ENCODE measurements at regions not wholly inside any gene's neighbourhood (a gene's known extent, or its start where the extent isn't known, plus 50 kb on each side); places are given as distances from the start of the nearest gene placed in this dataset.

DNA sequence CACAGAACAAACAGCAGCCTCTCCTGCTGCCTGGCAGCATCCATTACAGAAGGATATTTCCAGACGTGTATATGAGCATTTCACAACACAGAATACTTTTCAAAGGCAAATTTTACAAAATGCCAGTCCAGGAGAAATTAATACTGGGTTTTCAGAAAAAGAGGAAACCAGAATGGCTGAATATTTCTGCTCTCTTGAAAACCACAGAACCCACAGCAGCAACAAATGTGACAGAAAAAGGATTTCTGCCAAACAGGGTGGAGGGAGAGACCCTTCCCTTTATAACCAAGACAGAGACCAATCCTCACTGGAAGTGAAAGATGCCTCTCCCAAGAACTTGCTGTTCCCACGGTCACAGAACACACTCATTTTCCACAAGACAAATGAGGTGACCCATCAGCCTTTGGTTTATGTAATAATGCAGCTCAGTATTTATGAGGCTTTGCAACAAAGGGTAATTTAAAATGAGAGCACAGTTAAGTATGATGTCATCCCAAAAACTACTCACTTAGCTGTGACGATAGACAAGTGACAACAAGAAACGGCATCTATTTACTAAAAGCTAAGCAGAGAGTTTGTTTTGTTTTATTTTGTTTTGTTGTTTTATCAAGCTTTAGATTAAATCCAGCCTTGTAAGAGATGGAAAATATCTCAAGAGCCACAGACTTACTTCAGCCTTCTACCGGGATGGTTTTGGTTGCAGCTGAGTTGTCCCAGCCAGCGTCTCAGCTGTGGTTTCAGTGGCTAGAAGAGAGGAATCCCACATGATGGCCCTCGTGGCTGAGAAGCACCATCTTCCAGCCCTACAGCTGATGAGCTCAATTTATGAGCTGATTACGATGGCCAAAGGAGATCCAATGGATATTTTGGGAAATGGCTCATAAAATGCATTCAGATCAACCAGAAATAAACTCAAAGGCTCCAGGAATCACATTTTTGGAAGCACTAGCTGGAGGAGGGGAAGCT is 249.3 kb upstream of the AGAP1 start:
- Mint-ChIP-seq H3K4me3 (no peak overlapping the region), H3K27me3 (peaks cover 10 to 50% (median 26%) of the 10 kb centered on the region in 5 donors), H3K9me3 (peaks cover 0 to 2% (median 0%) of the 10 kb centered on the region in 11 donors), H3K4me1 (no peaks in the 10 kb centered on the region), H3K27ac (no peak overlapping the region), H3K36me3 (no peaks in the 10 kb centered on the region)
- Histone ChIP-seq H3K9me3 (ENCODE audit: control insufficient read depth in 2 of 3, low read length in 3 of 3) (no peaks in the 10 kb centered on the region), H3K27me3 (ENCODE audit: control insufficient read depth in 2 of 2, insufficient read depth in 2 of 2, low read length in 2 of 2) (peaks cover 0 to 3% of the 10 kb centered on the region in 2 donors), H3K4me1 (ENCODE audit: control insufficient read depth in 2 of 2, insufficient read depth in 2 of 2, low read length in 2 of 2) (no peaks in the 10 kb centered on the region), H3K36me3 (ENCODE audit: control insufficient read depth in 2 of 3, insufficient read depth in 3 of 3, low read length in 3 of 3) (no peaks in the 10 kb centered on the region), H3K4me3 (ENCODE audit: low read length) (no peak overlapping the region), H3K27ac (ENCODE audit: low read depth, low read length) (no peak overlapping the region)
- intact Hi-C loops (cut with micrococcal nuclease), result no loop called here
- POLR2A ChIA-PET, result no interaction called here
- CTCF ChIA-PET, result no interaction called here
- ATAC-seq (no peak), DNase-seq (no peak)

DNA sequence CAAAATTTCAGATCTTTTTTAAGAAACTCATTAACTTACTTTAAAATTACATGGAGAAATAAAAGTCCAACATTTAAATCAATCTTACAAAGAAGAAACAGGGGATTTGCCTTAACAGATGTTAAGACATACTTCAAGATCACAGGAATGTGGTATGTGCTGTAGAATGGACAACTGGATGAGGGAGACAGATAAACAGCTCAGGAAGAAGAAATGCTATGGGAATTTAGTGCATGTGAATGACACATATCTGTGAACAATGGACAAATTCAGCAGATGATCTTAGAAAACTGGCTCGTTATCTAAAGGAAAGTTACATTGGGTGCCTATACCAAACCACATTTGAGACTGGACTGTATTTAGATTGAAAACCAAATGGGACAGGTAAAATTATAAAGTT is 246.8 kb upstream of the AGAP1 start:
- no peaks in the 10 kb centered on the region for H3K36me3 ChIP-seq (ENCODE audit: control insufficient read depth in 2 of 3, insufficient read depth in 3 of 3, low read length in 3 of 3)
- Mint-ChIP-seq H3K36me3 (no peaks in the 10 kb centered on the region), H3K4me1 (no peaks in the 10 kb centered on the region), H3K4me3 (no peak overlapping the region), H3K9me3 (peaks cover 0 to 3% (median 0%) of the 10 kb centered on the region in 11 donors), H3K27ac (no peak overlapping the region), H3K27me3 (peaks cover 7 to 49% (median 24%) of the 10 kb centered on the region in 5 donors)
- DNase-seq (no peak), ATAC-seq (no peak)
- POLR2A ChIA-PET, result no interaction called here
- no peaks in the 10 kb centered on the region for H3K4me1 ChIP-seq (ENCODE audit: control insufficient read depth in 2 of 2, insufficient read depth in 2 of 2, low read length in 2 of 2)
- no peak overlapping the region for H3K4me3 ChIP-seq (ENCODE audit: low read length)
- intact Hi-C loops (cut with micrococcal nuclease), result no loop called here
- CTCF ChIA-PET, result no interaction called here
- no peaks in the 10 kb centered on the region for H3K9me3 ChIP-seq (ENCODE audit: control insufficient read depth in 2 of 3, low read length in 3 of 3)
- H3K27ac ChIP-seq (ENCODE audit: low read depth, low read length), result no peak overlapping the region
- peaks cover 3 to 4% of the 10 kb centered on the region in 2 donors for H3K27me3 ChIP-seq (ENCODE audit: control insufficient read depth in 2 of 2, insufficient read depth in 2 of 2, low read length in 2 of 2)

DNA sequence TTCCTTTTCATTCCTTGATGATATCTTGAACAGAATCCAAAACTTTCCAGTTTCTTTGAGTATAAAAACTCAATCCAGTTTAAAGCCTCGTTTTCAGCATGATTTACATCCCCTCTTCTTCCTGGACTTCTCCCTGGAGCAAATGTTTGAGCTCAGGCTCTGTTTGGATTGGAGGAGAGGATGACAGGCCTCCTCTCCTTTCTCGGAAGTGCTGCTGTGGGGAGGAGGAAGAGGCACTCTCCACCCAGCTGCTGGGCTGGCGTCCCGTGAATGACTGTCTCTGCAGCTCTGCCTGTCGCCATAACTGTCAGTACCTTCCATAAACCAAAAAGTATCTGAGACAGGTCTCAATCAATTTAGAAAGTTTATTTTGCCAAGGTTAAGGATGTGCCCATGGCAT is 238.2 kb upstream of the AGAP1 start:
- H3K4me3 Mint-ChIP-seq, result no peak overlapping the region
- peaks cover 23 to 48% (median 29%) of the 10 kb centered on the region in 5 donors for H3K27me3 Mint-ChIP-seq
- H3K4me3 ChIP-seq (ENCODE audit: low read length), result no peak overlapping the region
- no peaks in the 10 kb centered on the region for H3K4me1 Mint-ChIP-seq
- intact Hi-C loops (cut with micrococcal nuclease), result no loop called here
- no peaks in the 10 kb centered on the region for H3K9me3 ChIP-seq (ENCODE audit: control insufficient read depth in 2 of 3, low read length in 3 of 3)
- H3K9me3 Mint-ChIP-seq, result peaks cover 0 to 2% (median 0%) of the 10 kb centered on the region in 11 donors
- no peaks in the 10 kb centered on the region for H3K36me3 Mint-ChIP-seq
- ATAC-seq (no peak), DNase-seq (no peak)
- H3K27ac Mint-ChIP-seq, result no peak overlapping the region
- H3K36me3 ChIP-seq (ENCODE audit: control insufficient read depth in 2 of 3, insufficient read depth in 3 of 3, low read length in 3 of 3), result no peaks in the 10 kb centered on the region
- H3K27ac ChIP-seq (ENCODE audit: low read depth, low read length), result no peak overlapping the region
- H3K27me3 ChIP-seq (ENCODE audit: control insufficient read depth in 2 of 2, insufficient read depth in 2 of 2, low read length in 2 of 2), result peaks cover 0 to 5% of the 10 kb centered on the region in 2 donors
- no peaks in the 10 kb centered on the region for H3K4me1 ChIP-seq (ENCODE audit: control insufficient read depth in 2 of 2, insufficient read depth in 2 of 2, low read length in 2 of 2)
- POLR2A ChIA-PET, result no interaction called here
- CTCF ChIA-PET, result no interaction called here

DNA sequence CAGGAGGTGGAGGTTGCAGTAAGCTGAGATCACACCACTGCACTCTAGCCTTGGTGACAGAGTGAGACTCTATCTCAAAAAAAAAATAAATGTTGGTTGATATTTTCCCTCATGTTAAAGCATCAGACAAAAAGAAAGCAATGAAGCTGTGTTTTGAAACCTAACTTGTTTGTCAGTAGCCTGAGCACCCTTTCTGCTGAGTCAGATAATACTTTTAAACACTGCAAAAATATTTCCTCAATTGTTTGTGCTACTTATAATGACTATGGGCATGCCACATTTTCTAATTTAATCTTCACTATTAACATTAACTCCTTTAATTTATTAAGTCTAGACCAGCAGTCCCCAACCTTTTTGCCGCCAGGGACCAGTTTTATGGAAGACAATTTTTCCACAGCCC is 236.3 kb upstream of the AGAP1 start:
- no peaks in the 10 kb centered on the region for H3K27me3 ChIP-seq (ENCODE audit: control insufficient read depth in 2 of 2, insufficient read depth in 2 of 2, low read length in 2 of 2)
- DNase-seq (no peak), ATAC-seq (no peak)
- Mint-ChIP-seq H3K27me3 (peaks cover 24 to 43% (median 27%) of the 10 kb centered on the region in 5 donors), H3K27ac (no peak overlapping the region), H3K4me1 (peaks cover 0 to 1% (median 0%) of the 10 kb centered on the region in 7 donors), H3K4me3 (no peak overlapping the region), H3K36me3 (no peaks in the 10 kb centered on the region), H3K9me3 (peaks cover 0 to under 1% (median 0%) of the 10 kb centered on the region in 11 donors)
- ChIA-PET CTCF (no interaction called here), POLR2A (no interaction called here)
- H3K4me1 ChIP-seq (ENCODE audit: control insufficient read depth in 2 of 2, insufficient read depth in 2 of 2, low read length in 2 of 2), result no peaks in the 10 kb centered on the region
- no peak overlapping the region for H3K27ac ChIP-seq (ENCODE audit: low read depth, low read length)
- no peaks in the 10 kb centered on the region for H3K36me3 ChIP-seq (ENCODE audit: control insufficient read depth in 2 of 3, insufficient read depth in 3 of 3, low read length in 3 of 3)
- no peaks in the 10 kb centered on the region for H3K9me3 ChIP-seq (ENCODE audit: control insufficient read depth in 2 of 3, low read length in 3 of 3)
- no peak overlapping the region for H3K4me3 ChIP-seq (ENCODE audit: low read length)
- intact Hi-C loops (cut with micrococcal nuclease), result no loop called here

DNA sequence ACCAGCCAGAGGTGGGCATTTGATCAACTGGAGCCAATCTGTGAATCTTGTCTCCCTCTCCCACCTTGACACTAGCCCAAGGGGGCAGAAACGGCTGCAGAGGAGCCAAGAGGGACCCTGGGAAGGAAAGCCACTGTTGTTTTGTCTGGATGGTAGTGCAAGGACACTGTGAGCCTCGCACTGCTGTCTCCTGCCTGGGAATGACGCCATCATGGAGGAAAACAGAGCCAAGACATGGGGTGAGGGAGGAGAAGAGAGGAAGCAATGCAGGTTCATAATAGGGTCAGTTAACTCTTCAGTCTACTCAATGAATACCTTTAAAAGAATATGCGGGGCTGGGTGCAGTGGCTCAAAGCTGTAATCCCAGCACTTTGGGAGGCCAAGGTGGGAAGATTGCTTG is 231.1 kb upstream of the AGAP1 start:
- Histone ChIP-seq H3K27ac (ENCODE audit: low read depth, low read length) (no peak overlapping the region), H3K27me3 (ENCODE audit: control insufficient read depth in 2 of 2, insufficient read depth in 2 of 2, low read length in 2 of 2) (no peaks in the 10 kb centered on the region), H3K4me1 (ENCODE audit: control insufficient read depth in 2 of 2, insufficient read depth in 2 of 2, low read length in 2 of 2) (no peaks in the 10 kb centered on the region), H3K36me3 (ENCODE audit: control insufficient read depth in 2 of 3, insufficient read depth in 3 of 3, low read length in 3 of 3) (no peaks in the 10 kb centered on the region), H3K4me3 (ENCODE audit: low read length) (no peak overlapping the region), H3K9me3 (ENCODE audit: control insufficient read depth in 2 of 3, low read length in 3 of 3) (no peaks in the 10 kb centered on the region)
- Mint-ChIP-seq H3K27ac (no peak overlapping the region), H3K27me3 (peaks cover 19 to 43% (median 40%) of the 10 kb centered on the region in 5 donors), H3K4me3 (no peak overlapping the region), H3K36me3 (peaks cover 0 to 6% (median 0%) of the 10 kb centered on the region in 5 donors), H3K4me1 (peaks cover 0 to 8% (median 0%) of the 10 kb centered on the region in 7 donors), H3K9me3 (peaks cover 0 to 5% (median 0%) of the 10 kb centered on the region in 11 donors)
- ATAC-seq (no peak), DNase-seq (no peak)
- intact Hi-C loops (cut with micrococcal nuclease), result no loop called here
- CTCF ChIA-PET, result no interaction called here
- POLR2A ChIA-PET, result no interaction called here

DNA sequence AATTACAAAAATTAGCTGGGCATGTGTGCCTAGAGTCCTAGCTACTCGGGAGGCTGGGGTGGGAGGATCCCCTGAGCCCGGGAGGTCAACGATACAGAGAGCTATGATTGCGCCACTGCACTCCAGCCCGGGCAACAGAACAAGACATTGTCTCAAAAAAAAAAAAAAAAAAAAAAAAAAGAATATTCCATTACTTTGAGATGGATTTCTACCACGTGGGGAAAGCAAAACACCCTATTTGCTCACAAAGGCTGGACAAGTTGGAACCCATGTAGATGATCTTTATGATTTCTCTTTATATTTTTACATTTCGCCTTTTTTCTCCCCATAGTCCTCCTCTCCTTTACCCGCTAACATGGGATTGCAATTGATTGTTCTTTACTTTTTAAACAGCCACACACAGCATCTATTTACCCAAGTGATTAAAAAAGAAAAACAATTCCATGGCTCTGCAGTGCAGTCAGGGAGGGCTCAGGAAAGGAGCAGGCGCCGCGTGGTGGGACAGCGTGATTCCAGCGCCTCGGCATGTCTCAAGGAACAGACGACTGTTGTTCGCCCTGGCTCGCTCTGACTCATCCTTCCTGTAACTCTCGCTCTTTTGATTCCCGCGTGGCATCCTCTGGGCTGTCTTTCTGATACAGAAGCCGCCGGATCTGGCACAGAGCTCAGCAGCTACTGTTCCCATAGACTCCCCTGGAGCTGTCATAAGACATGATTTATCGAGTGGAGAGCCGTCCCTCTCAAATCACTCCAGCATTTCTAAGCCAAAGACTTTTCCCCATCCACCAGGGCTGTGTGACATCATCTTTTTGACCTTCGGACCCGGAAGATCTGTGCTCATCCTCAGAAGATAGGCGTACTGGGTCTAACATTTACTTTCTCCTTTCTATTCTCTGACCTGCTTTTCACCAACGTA is 230.4 kb upstream of the AGAP1 start:
- no peaks in the 10 kb centered on the region for H3K36me3 ChIP-seq (ENCODE audit: control insufficient read depth in 2 of 3, insufficient read depth in 3 of 3, low read length in 3 of 3)
- Mint-ChIP-seq H3K27me3 (peaks cover 27 to 49% (median 46%) of the 10 kb centered on the region in 5 donors), H3K9me3 (peaks cover 0 to 8% (median 0%) of the 10 kb centered on the region in 11 donors), H3K4me3 (no peak overlapping the region), H3K27ac (no peak overlapping the region), H3K36me3 (peaks cover 0 to 11% (median 0%) of the 10 kb centered on the region in 5 donors), H3K4me1 (peaks cover 0 to 12% (median 0%) of the 10 kb centered on the region in 7 donors)
- no peaks in the 10 kb centered on the region for H3K4me1 ChIP-seq (ENCODE audit: control insufficient read depth in 2 of 2, insufficient read depth in 2 of 2, low read length in 2 of 2)
- DNase-seq, result no peak
- H3K9me3 ChIP-seq (ENCODE audit: control insufficient read depth in 2 of 3, low read length in 3 of 3), result no peaks in the 10 kb centered on the region
- ChIA-PET POLR2A (no interaction called here), CTCF (no interaction called here)
- no peaks in the 10 kb centered on the region for H3K27me3 ChIP-seq (ENCODE audit: control insufficient read depth in 2 of 2, insufficient read depth in 2 of 2, low read length in 2 of 2)
- ATAC-seq, result no peak
- H3K4me3 ChIP-seq (ENCODE audit: low read length), result no peak overlapping the region
- intact Hi-C loops (cut with micrococcal nuclease), result no loop called here
- no peak overlapping the region for H3K27ac ChIP-seq (ENCODE audit: low read depth, low read length)
